ENCODE measurements at regions not wholly inside any gene's neighbourhood (a gene's known extent, or its start where the extent isn't known, plus 50 kb on each side); places are given as distances from the start of the nearest gene placed in this dataset.
"Not testable (repeated sequence)": the region's sequence is repeated elsewhere in the genome, so short reads cannot be mapped to it uniquely, and the experiment has no call there.

DNA sequence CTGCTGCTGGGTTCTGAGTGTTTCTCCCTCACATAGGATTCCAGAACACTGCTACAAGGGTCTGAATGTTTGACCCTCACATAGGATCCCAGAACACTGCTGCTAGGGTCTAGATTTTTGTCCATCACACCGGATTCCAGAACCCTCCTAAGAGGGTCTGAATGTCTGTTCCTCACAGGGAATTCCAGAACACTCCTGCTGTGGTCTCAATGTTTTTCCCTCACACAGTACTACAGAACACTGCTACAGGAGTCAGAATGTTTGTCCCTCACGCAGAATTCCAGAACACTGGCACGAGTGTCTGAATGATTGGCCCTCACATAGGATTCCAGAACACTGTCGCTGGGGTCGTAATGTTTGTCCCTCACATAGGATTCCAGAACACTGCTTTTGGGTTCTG, 221.6 kb downstream of the FOXD4L6 start:
- DNase-seq = not testable (repeated sequence)

DNA sequence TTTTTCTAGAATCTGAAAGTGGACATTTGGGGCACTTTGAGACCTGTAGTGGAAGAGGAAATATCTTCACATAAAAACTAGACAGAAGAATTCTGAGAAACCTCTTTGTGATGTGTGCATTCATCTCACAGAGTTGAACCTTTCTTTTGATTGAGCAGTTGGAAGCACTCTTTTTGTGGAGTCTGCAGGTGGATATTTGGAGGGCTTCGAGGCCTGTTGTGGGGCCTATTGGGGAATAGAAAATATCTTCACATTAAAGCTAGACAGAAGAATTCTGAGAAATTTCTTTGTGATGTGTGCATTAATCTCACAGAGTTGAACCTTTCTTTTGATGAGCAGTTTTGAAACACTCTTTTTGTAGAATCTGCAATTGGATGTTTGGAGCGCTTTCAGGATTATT, 236.2 kb downstream of the FOXD4L6 start:
- not testable (repeated sequence) for DNase-seq

DNA sequence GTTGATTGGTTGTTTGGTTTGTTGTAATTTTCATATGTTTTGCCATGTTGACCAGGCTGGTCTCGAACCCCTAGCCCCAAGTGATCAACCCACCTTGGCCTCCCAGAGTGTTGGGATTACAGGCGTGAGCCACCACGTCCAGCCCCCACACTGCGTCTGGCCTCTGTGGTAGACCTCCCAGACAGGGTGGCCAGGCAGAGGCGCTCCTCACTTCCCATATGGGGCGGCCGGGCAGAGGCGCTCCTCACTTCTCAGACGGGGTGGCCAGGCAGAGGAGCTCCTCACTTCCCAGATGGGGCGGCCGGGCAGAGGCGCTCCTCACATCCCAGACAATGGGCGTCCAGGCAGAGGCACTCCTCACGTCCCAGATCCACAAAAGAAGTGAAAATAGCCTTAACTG, 242.6 kb downstream of the FOXD4L6 start:
- not testable (repeated sequence) for DNase-seq

DNA sequence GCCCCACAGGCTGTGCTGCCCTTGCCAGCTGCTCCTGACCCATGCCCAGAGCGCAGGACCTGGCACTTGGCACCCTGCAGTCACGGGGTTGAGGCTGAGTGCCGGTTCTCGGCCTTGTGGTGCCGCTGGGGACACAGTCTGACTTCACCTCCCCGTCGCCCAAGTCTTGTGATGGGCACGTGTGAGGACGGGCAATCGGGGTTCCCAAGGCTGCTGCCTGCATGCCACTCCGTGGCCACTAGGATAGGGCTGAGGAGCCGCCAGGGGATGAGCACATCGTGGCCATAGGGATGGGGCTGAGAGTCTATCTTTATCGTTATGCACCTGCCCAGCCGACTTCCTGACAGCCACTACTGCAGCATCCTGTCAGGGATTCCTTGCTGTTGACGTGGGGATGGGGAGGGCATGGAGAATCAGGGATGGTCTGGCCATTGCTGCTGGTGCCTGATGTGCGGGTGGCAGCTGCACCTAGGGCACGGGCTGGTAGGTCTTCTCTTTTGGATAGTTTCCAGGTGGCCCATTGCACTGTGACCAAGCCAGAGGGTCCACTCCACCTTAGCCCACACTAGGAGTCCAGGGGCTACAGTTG, 243.5 kb downstream of the FOXD4L6 start:
- DNase-seq = not testable (repeated sequence)

DNA sequence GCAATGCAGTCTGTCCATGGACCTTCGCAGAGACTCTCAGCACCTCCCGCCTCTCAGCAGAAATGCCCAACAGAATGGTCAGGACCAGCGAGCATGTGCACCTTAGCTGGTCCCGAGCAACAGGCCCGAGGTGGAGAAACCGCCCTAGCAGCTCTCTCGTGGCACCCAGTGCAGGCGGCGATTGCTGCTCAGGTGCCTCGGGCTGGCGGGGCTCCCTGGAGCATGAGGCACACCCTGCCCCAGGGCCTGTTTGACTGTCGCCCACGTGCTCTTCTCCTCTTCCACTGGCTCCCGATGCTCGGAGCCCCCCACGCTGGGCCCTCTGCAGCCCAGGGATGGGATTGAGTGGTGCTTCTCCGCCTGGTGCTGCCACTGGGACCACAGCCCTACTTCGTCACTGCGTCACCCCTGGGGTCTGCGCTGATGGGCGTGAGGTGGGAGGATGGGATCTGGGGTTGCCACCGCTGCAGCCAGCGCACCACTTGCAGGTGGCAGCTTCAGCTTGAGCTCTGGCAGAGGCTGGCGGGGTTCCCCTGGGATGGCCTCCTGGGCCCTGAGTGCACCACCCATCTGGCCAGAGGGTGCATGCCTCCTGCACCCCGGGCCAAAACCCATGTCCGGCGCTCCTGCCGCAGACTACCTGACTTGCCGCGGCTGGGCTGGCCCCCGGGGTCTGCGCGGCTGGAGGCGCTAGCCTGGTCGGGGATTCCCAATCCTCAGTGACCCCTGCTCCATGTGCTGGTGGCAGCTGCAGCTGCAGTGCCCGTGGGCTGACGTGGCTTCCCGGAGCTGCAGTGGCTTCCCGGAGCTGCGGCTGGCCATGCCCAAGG, 244.2 kb downstream of the FOXD4L6 start:
- no peak for DNase-seq

DNA sequence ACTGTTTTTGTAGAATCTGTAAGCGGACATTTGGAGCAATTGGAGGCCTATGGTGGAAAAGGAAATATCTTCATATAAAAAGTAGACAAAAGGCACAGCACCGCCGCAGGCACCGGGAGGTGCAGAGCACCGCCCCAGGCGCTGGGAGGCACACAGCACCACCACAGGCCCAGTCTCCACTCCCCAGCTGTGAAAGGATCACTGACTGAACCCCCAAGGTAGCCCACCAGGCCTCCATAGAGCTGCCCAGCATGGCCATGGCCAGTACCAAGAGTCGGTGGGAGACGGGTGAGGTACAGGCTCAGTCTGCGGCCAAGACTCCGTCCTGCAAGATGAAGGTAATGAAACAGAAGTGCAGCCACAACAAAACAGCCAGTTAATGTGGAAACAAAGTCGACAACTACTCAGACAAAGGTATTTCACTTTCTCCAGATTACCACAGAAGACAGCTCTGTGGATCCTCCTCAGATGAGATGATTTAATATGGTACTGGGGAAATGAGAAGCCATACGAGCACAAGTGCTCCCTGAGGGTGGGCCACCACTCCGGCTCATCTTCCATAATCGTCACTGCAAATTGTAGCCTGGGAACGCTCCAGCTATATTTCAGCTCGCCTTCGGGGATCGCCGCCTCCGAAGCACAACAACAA, 244.9 kb downstream of the FOXD4L6 start:
- DNase-seq = not testable (repeated sequence)

DNA sequence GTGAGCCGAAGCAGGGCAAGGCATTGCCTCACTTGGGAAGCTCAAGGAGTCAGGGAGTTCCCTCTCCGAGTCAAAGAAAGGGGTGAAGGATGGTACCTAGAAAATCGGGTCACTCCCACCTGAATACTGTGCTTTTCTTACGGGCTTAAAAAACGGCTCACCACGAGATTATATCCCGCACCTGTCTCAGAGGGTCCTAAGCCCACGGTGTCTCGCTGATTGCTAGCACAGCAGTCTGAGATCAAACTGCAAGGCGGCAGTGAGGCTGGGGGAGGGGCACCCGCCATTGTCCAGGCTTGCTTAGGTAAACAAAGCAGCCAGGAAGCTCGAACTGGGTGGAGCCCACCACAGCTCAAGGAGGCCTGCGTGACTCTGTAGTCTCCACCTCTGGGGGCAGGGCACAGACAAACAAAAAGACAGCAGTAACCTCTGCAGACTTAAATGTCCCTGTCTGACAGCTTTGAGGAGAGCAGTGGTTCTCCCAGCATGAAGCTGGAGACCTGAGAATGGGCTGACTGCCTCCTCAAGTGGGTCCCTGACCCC, 254.7 kb downstream of the FOXD4L6 start:
- not testable (repeated sequence) for DNase-seq

DNA sequence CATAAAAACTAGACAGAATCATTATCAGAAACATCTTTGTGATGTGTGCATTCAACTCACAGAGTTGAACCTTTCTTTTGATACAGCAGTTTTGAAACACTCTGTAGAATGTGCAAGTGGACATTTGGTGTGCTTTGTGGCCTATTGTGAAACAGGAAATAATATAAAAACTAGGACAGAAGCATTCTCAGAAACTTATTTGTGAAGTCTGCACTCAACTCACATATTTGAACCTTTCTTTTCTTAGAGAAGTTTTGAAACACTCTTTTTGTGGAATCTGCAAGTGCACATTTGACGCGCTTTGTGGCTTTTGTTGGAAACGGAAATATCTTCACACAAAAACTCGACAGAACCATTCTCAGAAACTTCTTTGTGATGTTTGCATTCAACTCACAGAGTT, 260.0 kb downstream of the FOXD4L6 start:
- DNase-seq = not testable (repeated sequence)
